ENCODE measurements at regions not wholly inside any gene's neighbourhood (a gene's known extent, or its start where the extent isn't known, plus 50 kb on each side); places are given as distances from the start of the nearest gene placed in this dataset.

DNA sequence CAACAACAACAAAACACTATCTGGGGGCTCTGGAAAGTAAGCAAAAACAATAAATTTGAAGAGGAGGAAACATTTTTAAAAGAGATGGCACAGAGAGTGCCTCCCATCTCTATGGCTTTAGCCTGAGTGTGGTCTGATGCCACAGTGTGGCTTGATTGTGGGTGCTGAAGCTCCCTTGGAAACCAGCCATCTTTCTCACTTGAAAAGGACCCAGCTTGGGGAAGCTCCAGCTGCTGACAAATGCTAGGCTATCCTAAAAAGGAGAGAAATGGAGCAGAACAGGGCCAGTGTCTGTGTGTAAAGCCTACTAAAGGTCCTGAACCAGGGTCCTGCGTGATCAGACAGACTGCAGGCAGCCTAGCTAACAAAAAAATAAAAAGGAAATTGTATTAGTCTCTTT is 642.0 kb upstream of the PTBP2 start:
- Histone ChIP-seq H2AFZ (ENCODE audit: low read depth, low read length, severe bottlenecking) (no peak overlapping the region), H3K79me2 (ENCODE audit: insufficient read depth, low read length) (no peaks in the 10 kb centered on the region), H3K9me3 (ENCODE audit: insufficient read depth, low read length) (no peaks in the 10 kb centered on the region), H3F3A (ENCODE audit: insufficient read depth) (no peaks in the 10 kb centered on the region), H4K20me1 (ENCODE audit: low read depth, low read length) (no peaks in the 10 kb centered on the region), H3K36me3 (ENCODE audit: low read length) (no peaks in the 10 kb centered on the region), H3K4me3 (ENCODE audit: insufficient read depth, low read length, poor library complexity, severe bottlenecking) (no peak overlapping the region), H3K9ac (ENCODE audit: low read length) (no peak overlapping the region), H3K27me3 (ENCODE audit: low read length) (no peaks in the 10 kb centered on the region), H3K9me2 (replicated peaks; ENCODE audit: insufficient read depth, low read length) (no peaks in the 10 kb centered on the region), H3K4me2 (ENCODE audit: low read depth, low read length, poor library complexity, severe bottlenecking) (no peak overlapping the region), H3K27ac (ENCODE audit: low read depth, low read length) (no peak overlapping the region)
- TF ChIP-seq, protein P1, sequence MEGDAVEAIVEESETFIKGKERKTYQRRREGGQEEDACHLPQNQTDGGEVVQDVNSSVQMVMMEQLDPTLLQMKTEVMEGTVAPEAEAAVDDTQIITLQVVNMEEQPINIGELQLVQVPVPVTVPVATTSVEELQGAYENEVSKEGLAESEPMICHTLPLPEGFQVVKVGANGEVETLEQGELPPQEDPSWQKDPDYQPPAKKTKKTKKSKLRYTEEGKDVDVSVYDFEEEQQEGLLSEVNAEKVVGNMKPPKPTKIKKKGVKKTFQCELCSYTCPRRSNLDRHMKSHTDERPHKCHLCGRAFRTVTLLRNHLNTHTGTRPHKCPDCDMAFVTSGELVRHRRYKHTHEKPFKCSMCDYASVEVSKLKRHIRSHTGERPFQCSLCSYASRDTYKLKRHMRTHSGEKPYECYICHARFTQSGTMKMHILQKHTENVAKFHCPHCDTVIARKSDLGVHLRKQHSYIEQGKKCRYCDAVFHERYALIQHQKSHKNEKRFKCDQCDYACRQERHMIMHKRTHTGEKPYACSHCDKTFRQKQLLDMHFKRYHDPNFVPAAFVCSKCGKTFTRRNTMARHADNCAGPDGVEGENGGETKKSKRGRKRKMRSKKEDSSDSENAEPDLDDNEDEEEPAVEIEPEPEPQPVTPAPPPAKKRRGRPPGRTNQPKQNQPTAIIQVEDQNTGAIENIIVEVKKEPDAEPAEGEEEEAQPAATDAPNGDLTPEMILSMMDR (IDR thresholded peaks at IDR 0.05; ENCODE audit: insufficient read depth, low read length, poor library complexity, severe bottlenecking) = no peak
- no peak for TF ChIP-seq EZH2phosphoT487 (conservative IDR thresholded peaks at IDR 0.05; ENCODE audit: low read length)

DNA sequence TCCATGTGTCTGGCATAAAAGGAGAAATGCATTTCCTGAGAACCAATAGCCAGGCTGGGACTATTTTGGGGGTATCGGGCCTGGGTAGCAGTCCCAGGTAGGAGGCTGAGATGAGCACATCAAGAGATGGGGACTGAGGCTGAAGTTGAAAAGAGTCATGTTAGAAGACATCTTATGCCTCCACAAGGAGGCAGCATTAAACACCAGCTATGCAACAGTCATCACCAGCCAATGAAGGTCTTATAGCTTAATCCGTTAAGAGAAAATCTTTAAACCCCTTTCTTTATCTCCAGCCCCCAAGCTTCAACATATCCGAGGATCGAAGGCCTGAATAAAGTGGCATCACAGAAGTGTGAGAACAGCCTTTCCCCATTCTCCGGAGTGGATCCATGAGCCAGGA is 640.7 kb upstream of the PTBP2 start:
- TF ChIP-seq, protein P1 (IDR thresholded peaks at IDR 0.05; ENCODE audit: insufficient read depth, low read length, poor library complexity, severe bottlenecking) = no peak
- TF ChIP-seq EZH2phosphoT487 (conservative IDR thresholded peaks at IDR 0.05; ENCODE audit: low read length) = no peak
- Histone ChIP-seq H3K9ac (ENCODE audit: low read length) (no peak overlapping the region), H3K79me2 (ENCODE audit: insufficient read depth, low read length) (no peaks in the 10 kb centered on the region), H3K27ac (ENCODE audit: low read depth, low read length) (no peak overlapping the region), H3F3A (ENCODE audit: insufficient read depth) (no peaks in the 10 kb centered on the region), H3K4me3 (ENCODE audit: insufficient read depth, low read length, poor library complexity, severe bottlenecking) (no peak overlapping the region), H3K4me2 (ENCODE audit: low read depth, low read length, poor library complexity, severe bottlenecking) (no peak overlapping the region), H3K27me3 (ENCODE audit: low read length) (no peaks in the 10 kb centered on the region), H2AFZ (ENCODE audit: low read depth, low read length, severe bottlenecking) (no peak overlapping the region), H4K20me1 (ENCODE audit: low read depth, low read length) (no peaks in the 10 kb centered on the region), H3K9me2 (replicated peaks; ENCODE audit: insufficient read depth, low read length) (no peaks in the 10 kb centered on the region), H3K9me3 (ENCODE audit: insufficient read depth, low read length) (no peaks in the 10 kb centered on the region), H3K36me3 (ENCODE audit: low read length) (no peaks in the 10 kb centered on the region)

DNA sequence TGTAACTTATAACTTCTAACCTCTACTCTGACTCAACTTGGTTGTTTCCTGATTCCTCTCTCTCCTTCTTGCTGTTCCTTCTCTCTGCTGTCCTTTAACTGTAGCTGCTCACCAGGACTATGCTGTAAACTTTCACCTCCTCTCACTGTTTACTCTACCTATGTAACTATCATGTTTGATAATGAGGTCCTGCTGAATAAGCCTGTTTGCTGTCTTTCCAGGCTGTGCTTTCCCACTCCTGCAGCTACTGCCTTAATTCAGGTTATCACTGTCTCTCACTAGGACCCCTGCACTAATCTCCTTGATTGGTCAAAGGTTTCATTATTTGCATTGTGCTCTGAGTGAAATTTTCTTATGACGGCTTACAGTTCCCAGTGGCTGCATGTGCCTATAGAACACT is 633.9 kb upstream of the PTBP2 start:
- no peak overlapping the region for H3K4me3 ChIP-seq (ENCODE audit: insufficient read depth, low read length, poor library complexity, severe bottlenecking)
- H3K9ac ChIP-seq (ENCODE audit: low read length) = no peak overlapping the region
- H3K9me2 ChIP-seq (replicated peaks; ENCODE audit: insufficient read depth, low read length) = no peaks in the 10 kb centered on the region
- H3K79me2 ChIP-seq (ENCODE audit: insufficient read depth, low read length) = no peaks in the 10 kb centered on the region
- no peak overlapping the region for H3K4me2 ChIP-seq (ENCODE audit: low read depth, low read length, poor library complexity, severe bottlenecking)
- H4K20me1 ChIP-seq (ENCODE audit: low read depth, low read length) = no peaks in the 10 kb centered on the region
- H2AFZ ChIP-seq (ENCODE audit: low read depth, low read length, severe bottlenecking) = no peak overlapping the region
- H3K9me3 ChIP-seq (ENCODE audit: insufficient read depth, low read length) = no peaks in the 10 kb centered on the region
- H3F3A ChIP-seq (ENCODE audit: insufficient read depth) = no peaks in the 10 kb centered on the region
- TF ChIP-seq, protein P1 (IDR thresholded peaks at IDR 0.05; ENCODE audit: insufficient read depth, low read length, poor library complexity, severe bottlenecking) = no peak
- no peak for TF ChIP-seq EZH2phosphoT487 (conservative IDR thresholded peaks at IDR 0.05; ENCODE audit: low read length)
- H3K27ac ChIP-seq (ENCODE audit: low read depth, low read length) = no peak overlapping the region
- no peaks in the 10 kb centered on the region for H3K36me3 ChIP-seq (ENCODE audit: low read length)
- no peaks in the 10 kb centered on the region for H3K27me3 ChIP-seq (ENCODE audit: low read length)
